ENCODE measurements at regions not wholly inside any gene's neighbourhood (a gene's known extent, or its start where the extent isn't known, plus 50 kb on each side); places are given as distances from the start of the nearest gene placed in this dataset.
"Not testable (repeated sequence)": the region's sequence is repeated elsewhere in the genome, so short reads cannot be mapped to it uniquely, and the experiment has no call there.

GRCh38 chr1:219320563-219320962 lies 146.9 kb downstream of the LYPLAL1 start:
- not testable (repeated sequence) for TF ChIP-seq CTCF (IDR thresholded peaks at IDR 0.05; ENCODE audit: insufficient read depth, low read length, poor library complexity, severe bottlenecking); EZH2phosphoT487 (conservative IDR thresholded peaks at IDR 0.05; ENCODE audit: low read length)
